Left ventricle myocardium inferior (tissue), 1 donor: ENCODE measurements at regions not wholly inside any gene's neighbourhood (a gene's known extent, or its start where the extent isn't known, plus 50 kb on each side); places are given as distances from the start of the nearest gene placed in this dataset.
"Not testable (repeated sequence)": the region's sequence is repeated elsewhere in the genome, so short reads cannot be mapped to it uniquely, and the experiment has no call there.

Experiments used
- DNase-seq: peaks from one replicate; pipeline ENCODE4 v3.0.0-alpha.2; 2020
- H3K27ac ChIP-seq: fragments of 200-600 bp; replicated peaks from 2 replicates; pipeline ENCODE4 v1.8.0; 2021
- H3K27me3 ChIP-seq: fragments of 200-600 bp; 2 replicates; pipeline ENCODE4 v1.8.0; 2021; ENCODE audit warnings: low read depth
- H3K36me3 ChIP-seq: fragments of 200-600 bp; 2 replicates; pipeline ENCODE4 v1.8.0; 2021
- H3K4me1 ChIP-seq: fragments of 200-600 bp; 2 replicates; pipeline ENCODE4 v1.8.0; 2021
- H3K4me3 ChIP-seq: fragments of 200-600 bp; 2 replicates; pipeline ENCODE4 v1.8.0; 2021; ENCODE audit warnings: mild to moderate bottlenecking, moderate library complexity
- H3K9me3 ChIP-seq: fragments of 200-600 bp; replicated peaks from 2 replicates; pipeline ENCODE4 v1.8.0; 2021
- intact Hi-C: fragments of 100-400 bp; cut with micrococcal nuclease; formaldehyde crosslinking; loops from one replicate; pipeline ENCODE4 v1.11.0; 2022
- TF ChIP-seq, protein P1 (sequence below): fragments of 200-600 bp; IDR thresholded peaks from 2 replicates; pipeline ENCODE4 v1.8.0; 2021; ENCODE audit warnings: antibody characterized with exemption, mild to moderate bottlenecking, borderline replicate concordance
- donor health status: DM: no; HTN: yes; CAD: no; lungs with severe emphysema.

DNA sequence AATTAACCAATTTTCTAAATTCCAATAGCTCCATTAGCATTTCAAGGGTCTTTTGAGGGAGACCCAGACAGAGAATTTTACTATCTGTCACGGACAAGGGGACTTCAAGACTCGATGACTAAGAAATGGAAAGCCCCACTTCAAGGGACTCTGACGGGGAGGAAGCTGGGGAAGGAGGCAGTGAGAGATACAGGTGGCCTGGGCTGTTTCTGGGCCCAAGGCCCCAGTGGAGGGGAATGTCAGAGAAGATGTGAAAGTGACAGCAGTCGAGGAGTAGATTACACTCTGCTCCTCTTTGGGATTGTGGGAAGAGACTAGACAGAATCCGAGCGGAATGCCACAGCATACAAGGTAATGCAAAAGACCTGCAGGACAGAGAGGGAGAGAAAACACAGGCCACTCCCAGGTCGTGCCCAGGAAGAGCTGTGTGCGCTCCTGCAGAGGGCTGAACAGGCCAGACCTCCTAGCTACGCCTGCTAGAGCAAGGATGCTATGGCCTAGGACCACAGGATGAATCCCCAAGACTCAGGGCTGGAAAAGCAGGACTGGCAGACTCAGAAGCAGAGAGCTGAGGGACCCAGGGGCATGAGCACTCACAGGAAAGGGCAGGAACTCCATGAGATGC is 321.5 kb upstream of the CHRNA7 start:
- intact Hi-C loops, H3K4me1 ChIP-seq, H3K27ac ChIP-seq, H3K9me3 ChIP-seq, DNase-seq, H3K36me3 ChIP-seq, H3K27me3 ChIP-seq, H3K4me3 ChIP-seq: not testable (repeated sequence)

GRCh38 chr15:31709479-31709878 is 320.8 kb upstream of the CHRNA7 start:
- H3K27me3 ChIP-seq, H3K36me3 ChIP-seq, H3K9me3 ChIP-seq, intact Hi-C loops, DNase-seq, H3K4me1 ChIP-seq, H3K27ac ChIP-seq, H3K4me3 ChIP-seq: not testable (repeated sequence)

GRCh38 chr15:31710806-31711205 is 319.5 kb upstream of the CHRNA7 start:
- H3K9me3 ChIP-seq, H3K27ac ChIP-seq, H3K4me1 ChIP-seq, H3K36me3 ChIP-seq, DNase-seq, H3K27me3 ChIP-seq, H3K4me3 ChIP-seq, intact Hi-C loops: not testable (repeated sequence)

GRCh38 chr15:31715208-31715607 is 315.1 kb upstream of the CHRNA7 start:
- H3K36me3 ChIP-seq, H3K27me3 ChIP-seq, H3K27ac ChIP-seq, intact Hi-C loops, H3K4me1 ChIP-seq, DNase-seq, H3K4me3 ChIP-seq, H3K9me3 ChIP-seq: not testable (repeated sequence)

GRCh38 chr15:31718625-31719024 is 311.7 kb upstream of the CHRNA7 start:
- H3K4me1 ChIP-seq, H3K9me3 ChIP-seq, H3K4me3 ChIP-seq, H3K36me3 ChIP-seq, H3K27ac ChIP-seq, intact Hi-C loops, DNase-seq, H3K27me3 ChIP-seq: not testable (repeated sequence)

DNA sequence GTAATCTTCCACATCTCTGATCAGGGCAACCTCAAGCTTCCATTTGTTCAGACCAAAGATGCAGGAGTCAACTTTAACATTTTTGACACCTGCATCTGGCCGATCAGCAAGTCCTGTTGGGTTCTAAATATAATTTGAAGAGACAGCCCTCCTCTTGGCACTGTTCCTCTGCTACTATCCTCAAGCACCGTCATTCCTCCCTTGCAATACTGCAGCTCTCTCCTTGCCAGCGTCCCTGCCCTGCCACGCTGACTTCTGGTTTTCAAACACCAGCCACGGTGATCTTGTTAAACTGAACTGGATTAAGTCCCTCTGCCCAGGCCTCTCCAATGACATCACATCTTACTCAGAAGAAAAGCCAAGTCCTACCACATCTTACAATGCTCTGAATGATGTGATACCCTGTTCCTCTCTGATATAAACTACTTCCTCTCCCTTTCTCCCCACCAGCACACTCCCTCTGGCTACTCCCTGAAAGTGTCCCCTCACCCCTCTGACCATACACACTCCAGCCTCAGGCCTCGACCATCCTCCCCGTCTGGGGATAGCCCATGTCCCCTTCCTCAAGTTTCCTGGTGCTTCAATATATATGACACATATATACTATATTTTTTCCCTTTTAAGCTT is 310.8 kb upstream of the CHRNA7 start:
- H3K4me1 ChIP-seq, intact Hi-C loops, H3K4me3 ChIP-seq, H3K27me3 ChIP-seq, H3K36me3 ChIP-seq, H3K9me3 ChIP-seq, DNase-seq: not testable (repeated sequence)
- H3K27ac ChIP-seq = peak overlapping the region; percentile 51

GRCh38 chr15:31723019-31723418 is 307.3 kb upstream of the CHRNA7 start:
- DNase-seq, intact Hi-C loops, H3K4me1 ChIP-seq, H3K4me3 ChIP-seq, H3K27ac ChIP-seq, H3K36me3 ChIP-seq, H3K9me3 ChIP-seq, H3K27me3 ChIP-seq: not testable (repeated sequence)

DNA sequence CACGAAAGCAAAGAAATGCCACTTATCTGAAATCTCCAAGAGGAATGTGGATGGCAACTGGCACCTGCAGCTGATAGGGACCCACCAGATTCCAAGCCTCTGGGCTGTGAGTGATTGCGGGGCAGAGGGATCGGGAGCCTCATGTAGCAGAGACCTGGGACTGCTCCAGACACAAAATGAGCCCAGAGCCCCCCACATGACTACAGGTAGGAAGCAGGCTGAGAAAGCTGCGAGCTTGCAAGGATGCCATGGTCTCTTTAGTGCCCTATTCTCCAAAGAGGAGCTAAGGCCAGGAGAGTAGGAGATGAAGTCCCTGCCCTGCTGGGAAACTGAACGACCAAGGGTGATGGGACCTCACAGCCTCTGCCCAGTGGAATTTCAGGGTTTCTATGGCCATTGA is 305.4 kb upstream of the CHRNA7 start:
- H3K4me1 ChIP-seq, DNase-seq, H3K27ac ChIP-seq, H3K9me3 ChIP-seq, intact Hi-C loops, H3K36me3 ChIP-seq, H3K4me3 ChIP-seq, H3K27me3 ChIP-seq: not testable (repeated sequence)

- H3K27me3 ChIP-seq, H3K4me1 ChIP-seq, DNase-seq, H3K36me3 ChIP-seq, H3K4me3 ChIP-seq, H3K27ac ChIP-seq, H3K9me3 ChIP-seq, intact Hi-C loops: not testable (repeated sequence)
Measured at GRCh38 chr15:31725619-31726018, 304.7 kb upstream of the CHRNA7 start.

DNA sequence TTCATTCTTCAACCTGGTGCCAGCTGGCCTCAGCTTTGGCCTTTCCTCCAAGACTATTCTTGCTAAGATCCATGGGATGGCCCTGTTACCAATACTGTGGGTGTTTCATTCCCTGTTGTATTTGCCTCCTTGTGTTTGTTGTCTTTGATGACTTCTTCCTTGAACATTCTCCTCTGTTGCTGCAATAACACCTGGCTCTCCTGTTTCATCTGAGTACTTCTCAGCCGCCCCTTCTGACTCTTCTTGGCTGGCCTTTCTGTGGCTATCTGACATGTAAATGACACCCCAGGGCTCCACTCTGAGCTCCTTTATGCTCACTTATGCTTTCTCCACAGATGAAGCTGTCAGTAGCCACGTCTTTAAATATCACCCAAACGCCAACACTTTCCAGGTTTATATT is 302.7 kb upstream of the CHRNA7 start:
- no peaks in the 10 kb centered on the region for H3K36me3 ChIP-seq
- no peak for DNase-seq
- H3K4me3 ChIP-seq = no peak overlapping the region
- TF ChIP-seq, protein P1, sequence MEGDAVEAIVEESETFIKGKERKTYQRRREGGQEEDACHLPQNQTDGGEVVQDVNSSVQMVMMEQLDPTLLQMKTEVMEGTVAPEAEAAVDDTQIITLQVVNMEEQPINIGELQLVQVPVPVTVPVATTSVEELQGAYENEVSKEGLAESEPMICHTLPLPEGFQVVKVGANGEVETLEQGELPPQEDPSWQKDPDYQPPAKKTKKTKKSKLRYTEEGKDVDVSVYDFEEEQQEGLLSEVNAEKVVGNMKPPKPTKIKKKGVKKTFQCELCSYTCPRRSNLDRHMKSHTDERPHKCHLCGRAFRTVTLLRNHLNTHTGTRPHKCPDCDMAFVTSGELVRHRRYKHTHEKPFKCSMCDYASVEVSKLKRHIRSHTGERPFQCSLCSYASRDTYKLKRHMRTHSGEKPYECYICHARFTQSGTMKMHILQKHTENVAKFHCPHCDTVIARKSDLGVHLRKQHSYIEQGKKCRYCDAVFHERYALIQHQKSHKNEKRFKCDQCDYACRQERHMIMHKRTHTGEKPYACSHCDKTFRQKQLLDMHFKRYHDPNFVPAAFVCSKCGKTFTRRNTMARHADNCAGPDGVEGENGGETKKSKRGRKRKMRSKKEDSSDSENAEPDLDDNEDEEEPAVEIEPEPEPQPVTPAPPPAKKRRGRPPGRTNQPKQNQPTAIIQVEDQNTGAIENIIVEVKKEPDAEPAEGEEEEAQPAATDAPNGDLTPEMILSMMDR = no peak
- H3K27me3 ChIP-seq = no peaks in the 10 kb centered on the region
- H3K9me3 ChIP-seq = no peaks in the 10 kb centered on the region
- intact Hi-C loops = no loop called here
- no peaks in the 10 kb centered on the region for H3K4me1 ChIP-seq
- no peak overlapping the region for H3K27ac ChIP-seq
